Transverse colon (tissue), 4 donors: ENCODE measurements at regions not wholly inside any gene's neighbourhood (a gene's known extent, or its start where the extent isn't known, plus 50 kb on each side); places are given as distances from the start of the nearest gene placed in this dataset.

Source experiments
- DNase-seq: peaks from one replicate; pipeline ENCODE4 v3.0.0-alpha.2; 2019
- H3K27ac ChIP-seq, 4 donors: fragments of 200-600 bp; sonication (generic); 2 replicates each; pipeline ENCODE4 v1.5.1; 2016 to 2018; ENCODE audit warnings: inconsistent platforms in 4 of 4
- H3K27me3 ChIP-seq: fragments of 200-600 bp; sonication (generic); 2 replicates; pipeline ENCODE4 v1.5.1; 2017; ENCODE audit warnings: inconsistent platforms
- H3K36me3 ChIP-seq, 4 donors: fragments of 200-600 bp; sonication (generic); 2 replicates each; pipeline ENCODE4 v1.5.1; 2017 to 2019; ENCODE audit warnings: inconsistent platforms in 4 of 4
- H3K4me1 ChIP-seq, 4 donors: fragments of 200-600 bp; sonication (generic); 2 replicates each; pipeline ENCODE4 v1.5.1; 2017 to 2020; ENCODE audit warnings: inconsistent platforms in 4 of 4
- H3K4me3 ChIP-seq, 4 donors: fragments of 200-600 bp; sonication (generic); 1 replicate in 1 of 4; 2 replicates in 3 of 4; pipeline versions ENCODE4 v1.5.1 to v1.6.1; 2017 to 2019; ENCODE audit warnings: inconsistent platforms in 4 of 4
- H3K9me3 ChIP-seq, 2 donors: fragments of 200-600 bp; sonication (generic); 2 replicates each; pipeline ENCODE4 v1.5.1; 2017 to 2019; ENCODE audit warnings: inconsistent platforms in 2 of 2
- CTCF ChIP-seq, 5 experiments: fragments of 200-600 bp in 3 of 5; fragments of 450-650 bp in 2 of 5; sonication (generic) in 3 of 5; IDR thresholded peaks; 1 replicate in 2 of 5; 2 replicates in 3 of 5; pipeline ENCODE4 v1.5.1; 2016 to 2017; ENCODE audit warnings: antibody characterized with exemption in 5 of 5, inconsistent platforms in 3 of 5, mild to moderate bottlenecking in 2 of 5, moderate library complexity in 1 of 5
- EP300 ChIP-seq: sonication (generic); formaldehyde crosslinking; IDR thresholded peaks from one replicate; pipeline ENCODE4 v1.6.1; 2017; ENCODE audit warnings: antibody characterized with exemption, low read depth
- POLR2A ChIP-seq: fragments of 450-650 bp; IDR thresholded peaks from one replicate; pipeline ENCODE4 v1.6.1; 2016; ENCODE audit warnings: antibody characterized with exemption, mild to moderate bottlenecking, moderate library complexity
- POLR2AphosphoS5 ChIP-seq, 3 donors: sonication (generic); formaldehyde crosslinking; IDR thresholded peaks; one replicate each; pipeline ENCODE4 v1.6.1; 2016; ENCODE audit warnings: antibody characterized with exemption in 3 of 3
- WGBS, 2 donors: methylation state at CpG; one replicate each; pipeline ENCODE4 v1.1.5; 2018; ENCODE audit warnings: low coverage in 1 of 2; 5-methylcytosine and 5-hydroxymethylcytosine counted together
- in situ Hi-C, 4 donors: fragments of 200-750 bp; cut with MboI; loops; one replicate each; pipeline versions ENCODE4 v1.15.0 to v1.15.1; 2017; ENCODE audit warnings: low sequenced_read_pairs in 3 of 4, low pct_ligation_motif_present in 1 of 4, low pct_unique_long_range_greater_than_20kb in 1 of 4
- intact Hi-C: fragments of 100-400 bp; cut with DNase I; formaldehyde crosslinking; loops from one replicate; pipeline ENCODE4 v1.15.1; 2023; ENCODE audit warnings: low total_unique reads

GRCh38 chr16:86709902-86710601 is 131.7 kb downstream of the FOXL1 start:
- Histone ChIP-seq H3K27me3 (no peaks in the 10 kb centered on the region), H3K4me1 (no peaks in the 10 kb centered on the region), H3K36me3 (no peaks in the 10 kb centered on the region), H3K4me3 (no peak overlapping the region), H3K9me3 (no peaks in the 10 kb centered on the region), H3K27ac (no peak overlapping the region)
- in situ Hi-C loops (no loop called here), intact Hi-C loops (no loop called here)
- 85% methylated on average over 8 to 31 of the region's 31 CpGs for WGBS, 2 donors
- no peak for TF ChIP-seq POLR2AphosphoS5 (IDR thresholded peaks at IDR 0.05)
- no peak for TF ChIP-seq EP300
- no peak for TF ChIP-seq POLR2A
- TF ChIP-seq CTCF (IDR thresholded peaks at IDR 0.05) = no peak
- DNase-seq = no peak

- in situ Hi-C loops = no loop called here
- H3K36me3 ChIP-seq = no peaks in the 10 kb centered on the region
- no peaks in the 10 kb centered on the region for H3K9me3 ChIP-seq
- no peak overlapping the region for H3K4me3 ChIP-seq
- WGBS, 2 donors = 64% methylated on average over 8 of the region's 8 CpGs; no CpG with 5 or more reads in 1 of the 2 donors
- no peak for TF ChIP-seq POLR2AphosphoS5 (IDR thresholded peaks at IDR 0.05)
- DNase-seq = no peak
- no peak overlapping the region for H3K27ac ChIP-seq
- no peaks in the 10 kb centered on the region for H3K27me3 ChIP-seq
- no peaks in the 10 kb centered on the region for H3K4me1 ChIP-seq
- intact Hi-C loops = no loop called here
These were observed 132.2 kb downstream of the FOXL1 start for GRCh38 chr16:86710602-86710950.

- H3K36me3 ChIP-seq = no peaks in the 10 kb centered on the region
- TF ChIP-seq POLR2AphosphoS5 (IDR thresholded peaks at IDR 0.05) = no peak
- TF ChIP-seq POLR2A = no peak
- TF ChIP-seq CTCF (IDR thresholded peaks at IDR 0.05) = no peak
- no peaks in the 10 kb centered on the region for H3K9me3 ChIP-seq
- no peaks in the 10 kb centered on the region for H3K4me1 ChIP-seq
- no peak overlapping the region for H3K27ac ChIP-seq
- WGBS, 2 donors = 76 to 90% methylated on average over 2 to 16 of the region's 18 CpGs
- no peaks in the 10 kb centered on the region for H3K27me3 ChIP-seq
- in situ Hi-C loops = no loop called here
- intact Hi-C loops = no loop called here
- no peak for DNase-seq
- H3K4me3 ChIP-seq = no peak overlapping the region
These were observed 134.0 kb downstream of the FOXL1 start for GRCh38 chr16:86712158-86713009.

GRCh38 chr16:86713021-86713631 is 134.8 kb downstream of the FOXL1 start:
- Histone ChIP-seq H3K27ac (no peak overlapping the region), H3K36me3 (no peaks in the 10 kb centered on the region), H3K4me3 (no peak overlapping the region), H3K4me1 (no peaks in the 10 kb centered on the region), H3K9me3 (no peaks in the 10 kb centered on the region), H3K27me3 (no peaks in the 10 kb centered on the region)
- WGBS, 2 donors = 84 to 100% methylated on average over 1 to 20 of the region's 25 CpGs
- in situ Hi-C loops (no loop called here), intact Hi-C loops (no loop called here)
- TF ChIP-seq POLR2AphosphoS5 (IDR thresholded peaks at IDR 0.05) (no peak), CTCF (IDR thresholded peaks at IDR 0.05) (no peak), EP300 (no peak), POLR2A (no peak)
- no peak for DNase-seq
